ENCODE measurements at regions not wholly inside any gene's neighbourhood (a gene's known extent, or its start where the extent isn't known, plus 50 kb on each side); places are given as distances from the start of the nearest gene placed in this dataset.

DNA sequence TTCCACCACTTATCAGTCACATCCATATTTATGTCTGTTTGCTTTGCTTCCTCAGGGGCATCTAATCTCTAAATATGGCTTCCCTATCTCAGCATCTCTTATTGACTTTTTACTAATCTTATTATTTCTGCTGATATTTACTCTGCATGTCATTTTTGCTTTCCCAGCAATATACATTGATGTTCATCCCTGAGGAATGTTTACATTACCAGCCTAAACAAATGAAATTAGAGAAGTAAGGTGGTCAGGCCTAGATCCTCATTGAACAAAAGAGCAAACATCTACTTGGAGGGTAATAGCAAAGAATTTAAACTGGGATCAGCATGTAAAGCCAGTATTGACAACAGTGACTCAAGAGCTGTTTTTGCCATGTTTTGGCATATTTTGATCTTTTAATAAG lies 546.4 kb downstream of the MMUT start:
- DNase-seq, result no peak

DNA sequence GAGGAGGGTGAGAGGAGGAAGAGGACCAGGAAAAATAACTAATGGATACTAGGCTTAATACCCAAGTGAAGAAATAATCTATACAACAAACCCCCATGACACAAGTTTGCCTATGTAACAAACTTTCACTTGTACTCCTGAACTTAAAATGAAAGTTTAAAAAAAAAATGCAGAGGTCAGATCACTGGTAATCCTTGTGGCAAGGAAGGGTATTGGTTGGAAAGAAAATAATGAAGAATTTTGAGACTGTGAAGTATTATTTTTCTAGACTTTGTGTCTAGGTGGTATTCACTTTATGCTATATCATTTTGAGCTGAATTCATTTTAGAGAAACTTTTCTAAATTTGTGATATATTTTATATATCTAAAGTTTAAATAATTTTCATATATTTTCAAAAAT lies 547.5 kb downstream of the MMUT start:
- DNase-seq, result no peak

DNA sequence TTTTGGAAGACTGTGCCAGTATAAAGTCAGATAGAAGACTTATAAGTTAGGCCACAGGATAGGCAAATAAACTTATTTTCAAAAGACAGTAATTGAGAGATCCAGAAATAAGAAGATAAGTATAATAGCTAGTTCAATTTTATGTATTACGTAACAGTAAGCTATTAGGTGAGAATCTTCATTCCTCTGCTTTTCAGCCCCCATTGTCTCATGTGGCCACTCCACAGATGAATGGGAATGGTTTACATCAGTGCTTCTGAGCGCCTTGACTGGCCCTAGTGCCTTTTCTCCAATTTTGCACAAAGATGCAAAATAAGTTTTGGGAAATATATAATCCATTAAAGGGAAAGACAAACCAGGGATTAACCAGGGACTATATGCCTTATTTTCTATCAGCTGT lies 550.5 kb downstream of the MMUT start:
- DNase-seq, result no peak

DNA sequence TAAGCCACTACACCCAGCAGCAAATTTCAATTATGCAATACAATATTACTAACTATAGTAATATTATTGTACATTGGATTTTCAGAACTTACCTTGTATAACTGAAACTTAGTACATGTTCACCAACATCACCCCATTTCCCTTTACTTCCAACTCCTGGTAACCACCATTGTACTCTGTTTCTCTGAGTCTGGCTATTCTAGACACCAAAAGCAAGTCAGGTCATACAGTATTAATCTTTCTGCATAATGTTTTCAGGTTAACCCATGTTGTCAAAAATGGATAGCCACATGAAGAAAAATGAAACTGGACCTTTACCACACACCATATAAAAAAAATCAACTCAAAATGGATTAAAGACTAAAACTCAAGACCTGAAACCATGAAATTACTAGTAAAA lies 558.2 kb downstream of the MMUT start:
- no peak for DNase-seq

DNA sequence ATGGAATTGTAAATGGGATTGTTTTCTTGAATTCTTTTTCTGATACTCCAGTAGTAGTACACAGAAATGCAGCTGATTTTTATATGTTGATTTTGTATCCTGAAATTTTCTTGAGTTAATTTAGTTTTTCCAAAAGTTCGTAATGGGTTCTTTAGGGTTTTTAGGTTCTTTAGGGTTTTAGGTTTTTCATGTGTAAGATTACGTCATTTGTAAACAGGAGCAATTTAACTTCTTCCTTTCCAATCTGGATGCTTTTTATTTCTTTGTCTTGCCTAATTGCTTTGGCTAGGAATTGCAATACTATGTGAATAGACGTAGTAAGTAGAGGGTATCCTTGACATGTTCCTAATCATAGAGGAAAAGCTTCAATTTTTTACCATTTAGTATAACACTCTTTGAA lies 568.6 kb downstream of the MMUT start:
- no peak for DNase-seq

DNA sequence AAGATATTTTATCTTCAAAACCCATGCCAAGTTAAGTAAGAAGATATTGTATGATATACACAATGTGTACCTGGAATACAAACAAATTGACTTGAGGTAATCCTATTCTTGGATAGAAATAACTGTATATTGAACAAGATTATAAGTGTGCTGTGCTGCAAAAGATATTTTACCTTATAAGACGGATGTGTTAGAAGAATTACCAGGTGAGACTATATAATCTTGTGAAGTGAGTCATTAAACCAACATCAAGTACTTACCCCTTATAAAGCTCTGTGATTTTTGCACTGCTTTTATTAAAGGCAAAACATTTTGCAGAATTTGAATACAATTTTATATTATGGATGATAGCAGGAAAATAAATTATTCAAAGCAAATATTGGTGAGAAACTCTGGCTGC lies 570.0 kb downstream of the MMUT start:
- no peak for DNase-seq

DNA sequence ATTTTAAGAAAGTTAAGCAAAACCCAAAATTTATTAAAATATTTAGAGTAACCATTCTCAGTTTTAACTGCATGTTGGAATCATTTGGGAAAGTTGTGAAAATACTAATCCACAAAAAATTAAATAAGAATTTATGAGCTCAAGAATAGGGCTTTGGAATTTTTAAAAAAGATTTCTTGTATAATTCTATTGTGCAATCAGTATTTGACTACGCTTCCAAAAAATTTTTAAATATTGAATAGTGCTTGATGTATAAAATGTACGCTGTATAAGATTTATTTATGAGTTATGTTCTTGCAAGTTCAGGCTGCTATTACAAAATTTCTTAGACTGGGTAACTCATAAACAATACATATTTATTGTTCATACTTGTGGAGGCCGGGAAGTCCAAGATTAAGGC lies 571.7 kb downstream of the MMUT start:
- no peak for DNase-seq

DNA sequence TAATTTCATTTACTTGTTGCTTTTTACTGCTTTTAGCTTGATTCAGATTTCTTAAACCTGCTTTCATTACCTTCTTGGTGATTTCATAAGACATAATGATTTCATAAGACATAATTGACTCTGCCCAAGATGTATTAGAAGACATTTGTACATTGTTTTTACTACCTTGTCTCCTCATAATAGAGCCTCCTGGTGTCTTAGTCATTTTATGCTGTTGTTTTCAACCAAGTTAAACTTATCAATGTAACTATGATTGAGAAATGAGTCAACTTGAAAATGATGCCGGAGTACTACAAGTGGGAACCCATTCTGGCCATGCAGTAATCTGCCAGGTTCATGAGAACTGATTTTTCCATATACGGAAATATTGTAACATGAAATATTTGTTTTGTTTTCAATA lies 573.6 kb downstream of the MMUT start:
- no peak for DNase-seq

DNA sequence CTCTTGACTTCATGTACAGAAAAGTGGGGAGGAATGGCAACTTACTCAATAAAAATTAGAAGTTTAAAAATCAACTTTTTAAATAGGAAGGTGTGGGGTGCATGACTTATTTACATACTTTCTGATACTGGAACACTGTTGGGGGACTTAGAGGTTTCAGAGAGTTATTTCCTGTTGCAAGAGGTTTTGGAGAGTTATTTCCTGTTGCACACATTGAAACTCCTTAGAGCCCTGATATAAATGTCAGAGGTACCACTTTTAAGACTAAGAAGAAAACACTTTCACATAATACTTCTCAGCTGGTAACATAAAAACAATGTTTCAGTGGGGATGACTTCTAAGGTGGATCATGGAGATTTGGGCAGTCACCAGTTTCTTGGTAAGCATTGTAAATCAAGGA lies 579.9 kb downstream of the MMUT start:
- no peak for DNase-seq

DNA sequence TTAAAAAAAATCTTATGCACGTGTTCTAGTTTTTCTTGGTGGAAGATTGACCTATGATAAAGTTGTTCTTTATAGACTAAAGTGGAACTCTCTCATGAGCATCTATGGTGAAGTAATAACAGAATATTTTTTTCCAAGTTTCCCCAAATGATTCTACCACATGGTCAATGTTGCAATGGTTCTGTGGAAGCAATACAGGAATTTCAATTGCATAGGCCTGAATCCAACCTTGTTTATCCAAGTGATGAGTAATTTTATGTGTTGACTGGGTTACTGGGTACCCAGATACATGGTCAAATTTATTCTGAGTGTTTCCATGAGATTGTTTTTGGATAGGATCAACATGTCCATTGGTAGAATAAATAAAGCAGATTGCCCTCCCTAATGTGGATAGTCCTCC lies 581.5 kb downstream of the MMUT start:
- DNase-seq, result no peak

DNA sequence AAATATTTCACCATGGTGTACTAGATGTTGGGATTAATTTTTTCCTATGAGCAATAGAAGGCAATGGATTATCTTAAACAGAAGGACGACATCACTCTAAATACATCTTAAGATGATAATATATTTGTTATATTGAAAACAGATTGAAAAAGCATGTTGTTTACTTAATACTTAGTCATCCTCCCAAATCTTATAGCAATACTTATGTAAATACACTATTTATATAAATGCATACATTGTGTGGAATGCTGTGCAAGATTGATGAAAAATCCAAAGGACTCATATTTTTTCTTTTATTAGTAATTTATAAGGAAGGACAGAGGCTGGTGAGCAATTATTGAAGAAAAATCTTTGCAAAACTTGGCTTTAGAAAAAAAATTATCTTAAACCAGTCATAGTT lies 593.5 kb downstream of the MMUT start:
- no peak for DNase-seq

DNA sequence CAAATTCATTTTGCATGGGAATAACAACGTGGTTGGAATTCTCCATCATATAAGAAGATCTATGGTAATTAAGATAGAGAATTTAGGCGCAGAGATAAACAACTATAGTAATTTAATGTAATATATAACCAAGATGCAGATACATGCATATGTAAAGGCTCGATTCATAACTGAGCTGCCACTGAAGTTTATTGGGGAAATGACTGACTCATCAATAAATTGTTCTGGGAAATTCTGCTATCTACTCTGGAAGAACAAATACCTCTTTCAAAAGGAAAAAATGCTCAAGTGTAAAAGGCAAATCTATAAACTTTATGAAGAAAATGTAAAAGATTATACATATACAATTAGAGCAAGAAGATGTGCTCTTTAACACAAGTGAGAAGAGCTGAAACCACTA lies 596.4 kb downstream of the MMUT start:
- no peak for DNase-seq

DNA sequence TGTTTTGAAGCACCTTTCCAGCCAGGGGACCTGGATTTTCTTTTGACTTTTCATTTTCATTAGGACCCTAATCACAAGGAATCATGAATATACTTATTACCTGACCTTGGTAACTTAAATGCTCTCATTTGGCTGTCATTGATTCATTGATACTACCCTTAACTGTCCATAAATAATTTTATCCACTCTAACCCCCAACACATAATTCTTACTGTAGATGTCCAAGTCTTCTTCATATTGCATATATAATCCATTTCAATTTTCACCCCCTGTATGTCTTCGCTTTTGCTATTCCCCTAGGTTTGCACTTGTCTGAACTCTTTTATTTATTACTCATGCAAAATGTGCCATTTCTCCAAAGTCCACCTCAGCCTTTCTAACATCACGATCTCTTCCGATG lies 602.9 kb downstream of the MMUT start:
- DNase-seq, result no peak

DNA sequence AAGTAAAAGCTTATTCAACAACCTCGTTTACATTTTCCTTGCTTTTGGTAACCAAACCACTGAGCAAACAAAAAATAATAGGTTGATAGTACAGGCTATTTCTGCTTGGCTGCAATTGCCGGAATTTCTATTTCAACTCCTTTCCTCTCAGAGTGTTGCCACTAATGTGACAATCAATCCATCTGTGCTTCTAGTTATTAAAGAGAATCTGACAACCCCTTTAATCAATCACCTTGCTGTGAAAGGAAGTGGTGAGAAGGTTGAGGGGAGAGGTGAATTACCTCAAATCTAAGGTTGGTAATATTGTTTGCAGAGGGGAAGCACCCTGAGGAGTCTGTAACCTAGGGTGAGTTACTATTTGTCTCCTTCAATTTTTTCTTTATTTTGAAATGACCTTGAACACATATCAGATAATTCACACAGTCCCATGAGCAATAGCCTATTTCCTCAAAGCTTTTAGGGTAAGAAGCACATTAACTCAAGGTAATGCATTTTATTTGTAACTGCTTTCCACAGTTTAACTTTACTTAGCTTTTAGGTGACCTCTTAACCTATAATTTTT lies 603.4 kb downstream of the MMUT start:
- no peak for DNase-seq

DNA sequence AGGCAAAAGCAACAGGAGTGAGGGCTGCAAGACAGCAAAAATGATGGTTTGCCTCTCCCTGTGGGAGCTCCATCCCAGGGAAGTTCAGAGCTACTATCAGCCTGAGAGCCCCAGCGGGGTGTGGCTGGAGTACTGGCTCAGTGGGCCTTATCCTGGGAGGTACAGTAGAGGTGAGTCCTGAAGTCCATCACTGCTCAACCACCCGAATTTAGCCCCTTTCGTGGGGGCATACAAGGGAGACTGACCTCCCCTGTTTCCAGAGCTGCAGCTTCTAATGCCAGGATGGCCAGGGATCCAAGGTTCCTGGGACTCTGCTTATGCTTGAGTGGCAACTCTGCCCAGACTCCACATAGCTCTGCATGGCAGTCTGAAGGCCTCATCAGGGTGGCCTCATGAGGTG lies 617.8 kb downstream of the MMUT start:
- no peak for DNase-seq

DNA sequence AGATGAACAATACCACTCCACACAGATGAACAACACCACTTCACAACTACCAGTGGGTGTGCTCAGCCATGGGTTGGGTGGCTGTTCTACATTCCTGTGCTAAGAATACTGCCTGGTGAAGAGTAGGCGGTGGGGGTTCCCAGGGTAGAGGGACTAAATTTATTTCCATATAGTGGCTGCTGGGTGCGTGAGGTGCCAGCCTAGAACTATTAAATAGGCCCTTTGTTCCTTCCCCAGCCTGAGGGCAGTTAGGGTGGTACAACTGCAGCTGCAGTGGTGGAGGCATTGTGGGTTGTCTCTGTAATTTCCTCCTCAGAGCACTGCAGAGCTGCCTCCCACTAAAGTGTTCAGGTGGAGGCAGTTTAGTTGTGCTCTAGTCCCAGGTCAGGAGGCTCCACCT lies 618.4 kb downstream of the MMUT start:
- DNase-seq, result no peak

DNA sequence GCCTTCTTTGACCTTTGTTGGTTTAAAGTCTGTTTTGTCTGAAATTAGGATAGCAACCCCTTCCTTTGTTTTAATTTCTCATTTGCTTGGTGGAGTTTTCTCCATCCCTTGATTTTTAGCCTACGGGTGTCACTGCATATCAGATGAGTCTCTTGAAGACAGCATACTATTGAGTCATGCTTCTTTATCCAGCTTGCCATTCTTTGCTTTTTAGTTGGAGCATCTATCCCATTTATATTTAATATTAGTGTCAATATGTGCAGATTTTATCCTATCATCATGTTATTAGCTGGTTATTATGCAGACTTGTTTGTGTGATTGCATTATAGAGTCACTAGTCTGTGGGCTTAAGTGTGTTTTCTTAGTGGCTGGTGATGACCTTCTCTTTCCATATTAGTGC lies 622.2 kb downstream of the MMUT start:
- no peak for DNase-seq

DNA sequence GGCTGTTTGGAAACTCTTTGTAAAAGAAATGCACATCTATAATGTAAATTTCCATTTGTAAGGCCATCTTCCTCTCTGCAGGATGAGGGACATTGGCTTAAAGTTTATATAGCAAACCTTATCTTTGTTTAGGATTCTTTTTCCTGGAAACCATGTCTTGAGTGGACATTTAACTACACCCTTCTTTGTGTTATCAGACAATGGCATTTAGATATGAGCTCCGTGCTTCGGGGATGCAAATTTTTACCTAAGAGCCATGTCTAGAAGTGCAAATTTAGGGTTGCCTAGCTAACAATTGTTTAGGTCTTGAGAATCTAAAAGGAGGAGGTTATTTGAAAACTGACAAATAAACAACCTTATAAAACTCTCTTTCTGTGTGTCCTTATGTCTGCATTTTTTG lies 623.8 kb downstream of the MMUT start:
- DNase-seq, result no peak

DNA sequence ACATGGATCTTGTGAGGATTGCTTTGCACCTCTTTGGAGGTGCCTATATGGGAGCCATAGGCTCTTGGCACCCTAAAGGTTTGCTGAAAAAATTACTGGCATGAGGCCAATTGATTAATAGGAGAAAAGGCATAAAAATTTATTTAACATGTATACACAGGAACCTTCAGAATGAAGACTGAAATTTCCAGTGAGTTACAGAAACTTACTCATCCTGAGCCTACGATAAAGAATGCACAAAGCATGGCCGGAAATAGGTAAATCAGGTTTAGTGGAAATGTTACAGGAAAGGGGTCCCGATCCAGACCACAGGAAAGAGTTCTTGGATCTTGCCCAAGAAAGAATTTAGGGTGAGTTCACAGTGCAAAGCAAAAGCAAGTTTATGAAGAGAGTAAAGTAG lies 625.3 kb downstream of the MMUT start:
- DNase-seq, result no peak

DNA sequence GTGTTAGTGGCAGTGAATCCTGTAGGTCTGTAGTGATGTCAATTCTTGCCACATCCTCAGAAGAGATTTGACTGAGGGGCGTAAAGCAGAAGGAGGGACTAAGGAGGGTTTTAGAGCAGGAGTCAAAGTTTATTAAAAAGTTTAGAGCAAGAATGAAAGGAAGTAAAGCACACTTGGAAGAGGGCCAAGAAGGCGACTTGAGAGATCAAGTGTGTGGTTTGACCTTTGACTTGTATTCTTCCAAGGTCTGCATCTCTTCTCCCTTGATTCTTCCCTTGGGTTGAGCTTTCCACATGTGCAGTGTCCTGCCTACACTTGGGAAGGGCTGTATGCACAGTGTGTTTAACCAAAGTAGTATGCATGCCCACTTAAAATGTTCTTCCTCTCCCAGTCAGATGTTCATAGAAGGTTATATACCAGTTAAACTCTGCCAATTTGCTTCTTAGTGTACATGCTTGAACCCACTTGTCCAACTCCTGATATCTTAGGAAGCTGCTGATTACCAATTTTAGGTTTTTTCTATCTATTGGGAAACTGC lies 627.6 kb downstream of the MMUT start:
- DNase-seq, result no peak

DNA sequence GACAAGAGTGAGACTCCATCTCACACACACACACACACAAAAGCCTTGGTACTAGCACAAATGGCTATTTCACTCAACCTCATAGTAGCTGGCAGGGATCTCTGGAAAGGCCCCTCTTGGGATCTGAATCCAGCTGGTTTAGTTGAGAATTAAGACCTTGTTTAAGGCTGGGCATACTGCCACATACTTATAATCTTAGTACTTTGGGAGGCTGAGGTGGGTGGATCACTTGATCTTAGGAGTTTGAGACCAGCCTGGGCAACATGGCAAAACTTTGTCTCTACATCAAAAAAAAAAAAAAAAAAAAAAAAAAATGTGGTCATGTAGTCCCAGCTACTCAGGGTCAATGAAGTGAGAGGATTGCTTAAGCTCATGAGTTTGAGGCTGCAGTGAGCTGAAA lies 628.3 kb downstream of the MMUT start:
- DNase-seq, result no peak

DNA sequence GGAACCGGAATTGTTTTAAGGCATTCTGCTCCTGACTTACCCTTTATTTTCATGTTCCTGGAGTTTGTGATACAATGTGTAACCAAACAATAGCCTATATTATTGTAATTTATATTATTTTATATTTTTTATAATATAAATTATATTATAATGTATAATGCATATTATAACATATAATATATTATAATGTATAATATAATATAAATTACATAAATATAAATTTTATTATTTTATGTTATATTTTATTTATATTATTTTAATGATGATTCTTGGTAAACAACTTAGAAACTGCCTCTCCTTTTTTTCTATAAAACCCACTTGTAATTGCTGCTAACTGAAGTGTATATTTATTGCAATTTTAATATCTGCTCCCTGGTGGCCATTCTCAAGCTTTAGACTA lies 629.1 kb downstream of the MMUT start:
- DNase-seq, result no peak

DNA sequence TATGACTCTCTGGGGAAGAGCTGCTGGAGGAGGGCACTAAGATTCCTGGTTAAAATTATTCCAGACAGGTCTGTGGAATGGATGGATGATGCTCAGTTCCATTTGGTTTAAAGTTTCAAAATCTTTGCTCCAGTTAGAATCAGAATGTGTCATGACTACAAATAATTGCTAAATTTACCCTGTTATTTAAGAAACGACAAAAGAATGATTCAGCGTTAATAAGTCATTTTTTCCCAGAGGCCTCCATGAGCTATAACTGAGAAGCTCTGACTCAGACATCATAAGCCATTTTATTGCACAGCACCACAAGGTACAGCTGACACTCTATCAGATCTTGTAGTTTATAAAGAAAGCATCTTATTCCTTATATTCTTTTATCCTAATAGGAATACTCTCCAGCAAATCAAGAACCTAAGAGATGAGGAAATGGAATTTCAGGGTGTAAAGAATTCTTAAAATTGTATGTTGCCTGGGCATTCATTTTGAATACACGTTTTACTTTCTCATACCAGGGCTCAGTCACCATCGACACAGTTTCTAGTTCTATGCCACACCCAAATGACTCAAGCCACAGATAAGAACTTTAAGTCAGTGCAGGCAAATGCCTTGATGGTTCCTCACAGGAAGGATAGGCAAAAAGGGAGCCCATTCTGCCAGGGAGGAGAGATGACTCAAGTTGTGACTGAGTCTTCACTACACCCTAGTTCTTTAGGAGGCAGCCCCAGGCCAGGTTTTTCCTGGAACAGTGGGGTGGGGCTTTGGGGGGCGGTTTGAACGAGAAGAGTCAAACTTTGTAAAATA lies 636.0 kb downstream of the MMUT start:
- DNase-seq, result peak in 1 of 51 donors; percentile 23

DNA sequence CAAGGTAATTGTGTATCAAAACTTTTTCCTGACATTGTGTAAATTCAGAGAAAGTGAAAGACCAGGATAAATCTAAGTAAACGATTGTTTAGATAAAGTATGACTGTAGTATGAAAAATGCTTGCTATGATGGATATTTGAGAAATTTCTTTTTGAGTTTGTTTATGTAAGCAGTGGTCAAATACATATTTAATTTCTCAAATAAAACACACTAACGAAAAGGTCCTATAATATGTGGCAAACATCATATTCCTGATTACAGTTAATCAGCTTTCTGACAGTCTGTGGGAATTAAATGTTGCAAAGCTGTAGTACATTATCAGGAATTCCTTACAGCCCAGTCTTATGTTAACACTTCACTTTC lies 636.9 kb downstream of the MMUT start:
- no peak for DNase-seq

Measured in hypothalamus (tissue), 51 donors.